ENCODE measurements at regions not wholly inside any gene's neighbourhood (a gene's known extent, or its start where the extent isn't known, plus 50 kb on each side); places are given as distances from the start of the nearest gene placed in this dataset.
"Not testable (repeated sequence)": the region's sequence is repeated elsewhere in the genome, so short reads cannot be mapped to it uniquely, and the experiment has no call there.

- no peak for DNase-seq (ENCODE audit: low read depth)
These were observed 768.6 kb downstream of the UQCRFS1 start for GRCh38 chr19:28444362-28444761.

- DNase-seq (ENCODE audit: low read depth) = no peak
These were observed 769.6 kb downstream of the UQCRFS1 start for GRCh38 chr19:28443361-28443760.

GRCh38 chr19:28437390-28438346 lies 775.3 kb downstream of the UQCRFS1 start:
- DNase-seq (ENCODE audit: low read depth) = no peak

GRCh38 chr19:28436320-28436719 lies 776.6 kb downstream of the UQCRFS1 start:
- DNase-seq (ENCODE audit: low read depth) = no peak

- no peak for DNase-seq (ENCODE audit: low read depth)
These were observed 777.2 kb downstream of the UQCRFS1 start for GRCh38 chr19:28435551-28436271.

DNA sequence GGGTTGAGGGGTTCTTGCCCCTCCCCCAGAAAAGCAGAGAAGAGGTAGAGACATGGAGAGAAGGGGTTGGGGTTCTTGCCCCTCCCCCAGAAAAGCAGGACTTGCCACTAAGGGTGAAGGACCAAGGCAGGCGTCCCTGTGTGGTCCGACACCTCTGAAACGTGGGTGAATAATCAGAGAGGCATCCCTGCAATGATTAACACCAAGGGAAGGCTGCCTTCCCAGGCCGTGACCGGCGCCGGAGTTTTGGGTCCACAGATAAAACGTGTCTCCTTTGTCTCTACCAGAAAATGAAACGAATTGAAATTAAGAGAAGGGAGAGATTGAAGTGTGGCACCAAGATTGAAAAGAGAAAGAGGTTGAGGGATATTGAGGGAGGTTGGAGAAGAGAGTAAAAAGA lies 778.2 kb downstream of the UQCRFS1 start:
- DNase-seq (ENCODE audit: low read depth) = not testable (repeated sequence)

- DNase-seq (ENCODE audit: low read depth) = not testable (repeated sequence)
These were observed 778.6 kb downstream of the UQCRFS1 start for GRCh38 chr19:28434365-28434764.

- not testable (repeated sequence) for DNase-seq (ENCODE audit: low read depth)
These were observed 779.8 kb downstream of the UQCRFS1 start for GRCh38 chr19:28433166-28433565.

DNA sequence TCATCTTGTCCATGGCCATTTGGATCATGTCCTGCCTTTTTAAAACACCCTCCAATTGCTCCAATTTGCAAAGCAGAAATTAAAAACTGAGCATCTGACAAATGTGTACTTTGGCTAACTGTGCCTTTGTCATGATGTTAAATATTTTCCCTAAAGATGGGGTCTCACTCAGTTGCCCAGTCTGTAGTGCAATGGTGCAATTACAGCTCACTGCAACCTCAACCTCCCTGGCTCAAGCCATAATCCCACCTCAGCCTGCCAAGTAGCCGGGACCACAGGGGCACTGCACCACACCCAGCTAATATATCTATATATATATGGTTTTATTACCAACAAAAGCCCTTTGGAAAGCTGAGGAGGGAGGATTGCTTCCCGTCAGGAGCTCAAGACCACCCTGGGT lies 782.7 kb downstream of the UQCRFS1 start:
- DNase-seq (ENCODE audit: low read depth) = no peak

GRCh38 chr19:28429356-28429755 lies 783.6 kb downstream of the UQCRFS1 start:
- no peak for DNase-seq (ENCODE audit: low read depth)

DNA sequence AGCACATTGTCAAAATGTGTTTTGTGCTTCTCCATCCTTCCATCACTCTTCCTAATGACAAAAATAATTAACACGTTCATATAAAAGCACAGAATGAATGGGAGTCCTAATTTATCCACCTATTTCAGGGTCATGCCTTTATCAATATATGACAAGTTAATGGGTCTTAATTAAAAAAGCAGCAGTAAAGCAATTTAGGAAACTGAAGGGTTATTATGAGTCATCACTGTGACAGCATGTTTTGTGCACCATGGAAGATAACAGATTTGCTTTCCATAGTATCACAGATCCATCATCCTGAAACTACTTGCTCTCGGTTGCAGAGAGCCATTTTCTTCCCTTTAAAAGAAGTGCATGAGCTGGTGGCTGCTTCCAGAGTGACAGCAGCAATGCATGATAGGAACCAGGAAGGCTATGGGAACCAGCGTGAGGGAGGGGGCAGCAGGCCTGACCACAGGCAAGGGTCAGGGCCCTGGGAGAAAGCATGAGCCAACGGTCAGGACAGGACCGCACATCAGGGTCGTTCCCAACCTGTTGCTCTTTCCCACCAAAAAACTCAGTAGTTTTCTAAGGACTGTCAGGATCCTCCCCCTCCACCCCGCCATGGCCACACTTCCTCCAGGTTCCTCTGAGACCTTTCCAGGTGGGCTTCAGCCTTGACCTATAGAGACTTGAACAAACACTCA lies 784.1 kb downstream of the UQCRFS1 start:
- no peak for DNase-seq (ENCODE audit: low read depth)

DNA sequence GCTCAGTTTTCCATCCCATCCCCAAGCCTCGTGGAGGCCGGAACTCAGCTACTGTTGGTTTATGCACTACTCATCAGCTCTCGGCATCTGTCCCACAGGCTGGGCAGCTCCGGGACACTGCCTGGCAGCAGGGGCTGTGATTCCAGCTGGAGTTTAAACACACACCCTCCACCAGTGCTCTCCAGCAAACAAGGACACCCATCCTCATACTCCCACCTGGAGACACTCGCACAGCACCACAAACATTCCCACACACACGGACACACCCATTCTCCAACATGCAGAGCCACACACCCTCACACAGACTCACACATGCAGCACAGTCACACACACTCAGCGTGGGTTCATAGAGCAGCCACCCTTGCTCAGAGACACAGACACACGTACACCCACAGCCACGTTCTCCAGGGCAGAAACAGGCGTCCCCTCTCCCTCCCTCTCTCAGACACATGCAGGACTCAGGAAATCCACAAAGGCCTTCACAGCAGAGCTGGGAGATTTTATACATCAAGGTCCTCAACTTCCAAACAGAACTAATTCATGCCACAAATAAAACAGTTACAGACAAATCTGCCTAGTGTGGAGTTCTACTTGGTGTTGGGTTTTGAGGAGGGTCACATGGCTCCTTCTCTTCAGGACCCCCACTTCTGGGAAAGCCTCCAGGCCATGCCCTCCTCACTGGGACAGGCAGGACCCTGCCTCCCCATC lies 785.4 kb downstream of the UQCRFS1 start:
- DNase-seq (ENCODE audit: low read depth) = no peak

DNA sequence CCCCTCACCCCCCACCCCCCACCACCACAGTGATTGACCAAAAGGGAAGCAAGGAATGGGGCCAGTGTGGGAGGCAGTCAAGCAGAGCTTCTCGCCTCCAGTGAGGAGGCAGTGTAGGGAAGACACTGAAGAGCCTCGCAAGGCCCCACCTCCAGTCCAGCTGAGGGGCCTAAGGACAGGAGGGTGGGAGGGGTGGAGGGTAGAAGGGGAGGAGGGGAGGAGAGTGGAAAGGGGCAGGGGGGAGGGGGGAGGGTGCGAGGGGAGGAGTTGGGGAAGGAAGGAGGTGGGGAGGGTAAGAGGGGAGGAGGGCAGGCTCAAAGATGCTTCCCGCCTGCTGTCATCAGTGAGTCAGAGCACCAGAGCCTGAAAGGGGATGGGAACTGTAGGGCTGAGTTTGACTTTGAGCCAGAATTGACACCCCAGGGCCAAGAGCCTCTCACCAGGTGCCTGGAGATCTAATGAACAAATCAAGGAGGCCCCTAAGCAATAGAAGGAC lies 786.2 kb downstream of the UQCRFS1 start:
- no peak for DNase-seq (ENCODE audit: low read depth)

DNA sequence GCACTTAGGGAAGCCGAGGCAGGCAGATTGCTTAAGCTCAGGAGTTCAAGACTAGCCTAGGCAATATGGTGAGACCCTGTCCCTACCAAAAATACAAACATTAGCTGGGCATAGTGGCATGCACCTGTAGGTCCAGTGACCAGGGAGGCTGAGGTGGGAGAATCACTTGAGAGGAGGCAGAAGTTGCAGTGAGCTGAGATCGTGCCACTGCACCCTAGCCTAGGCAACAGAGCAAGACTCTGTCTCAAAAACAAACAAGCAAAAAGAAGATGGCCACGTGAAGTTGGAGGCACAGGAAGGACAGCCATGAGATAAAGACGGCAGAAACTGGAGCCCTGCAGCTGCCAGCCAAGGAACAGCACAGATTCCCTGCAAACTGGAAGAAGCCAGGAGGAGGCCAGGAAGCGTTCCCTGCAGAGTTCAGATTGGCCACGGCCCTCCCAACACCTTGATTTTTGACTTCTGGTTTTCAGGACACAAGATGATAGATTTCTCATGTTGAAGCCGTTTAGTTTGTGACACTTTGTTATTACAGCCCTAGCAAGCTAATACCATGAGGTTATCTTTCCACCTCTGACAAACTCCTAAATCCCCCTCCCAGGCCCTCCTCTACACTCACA lies 786.7 kb downstream of the UQCRFS1 start:
- DNase-seq (ENCODE audit: low read depth) = no peak

- no peak for DNase-seq (ENCODE audit: low read depth)
These were observed 787.7 kb downstream of the UQCRFS1 start for GRCh38 chr19:28425046-28425931.

GRCh38 chr19:28424662-28425045 lies 788.3 kb downstream of the UQCRFS1 start:
- no peak for DNase-seq (ENCODE audit: low read depth)

DNA sequence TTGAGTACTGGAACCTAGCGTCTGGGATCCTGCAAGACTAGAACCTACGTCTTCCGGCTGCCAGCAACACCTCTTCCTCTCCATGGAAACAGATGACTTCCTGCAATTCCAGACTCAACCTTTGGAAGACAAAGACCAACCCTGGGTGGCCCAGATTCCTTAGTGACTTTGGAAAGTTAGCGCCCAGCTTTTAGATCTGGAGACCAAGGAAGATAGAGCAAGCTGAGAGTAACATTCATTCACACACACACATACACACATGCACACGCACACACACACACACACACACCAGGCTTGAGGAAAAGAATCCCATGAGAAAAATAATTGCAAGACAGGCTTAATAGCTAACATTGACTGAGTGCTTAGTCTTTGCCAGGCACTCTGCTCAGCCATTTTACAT lies 788.9 kb downstream of the UQCRFS1 start:
- DNase-seq (ENCODE audit: low read depth) = no peak

GRCh38 chr19:28422791-28423650 lies 789.9 kb downstream of the UQCRFS1 start:
- DNase-seq (ENCODE audit: low read depth) = no peak

DNA sequence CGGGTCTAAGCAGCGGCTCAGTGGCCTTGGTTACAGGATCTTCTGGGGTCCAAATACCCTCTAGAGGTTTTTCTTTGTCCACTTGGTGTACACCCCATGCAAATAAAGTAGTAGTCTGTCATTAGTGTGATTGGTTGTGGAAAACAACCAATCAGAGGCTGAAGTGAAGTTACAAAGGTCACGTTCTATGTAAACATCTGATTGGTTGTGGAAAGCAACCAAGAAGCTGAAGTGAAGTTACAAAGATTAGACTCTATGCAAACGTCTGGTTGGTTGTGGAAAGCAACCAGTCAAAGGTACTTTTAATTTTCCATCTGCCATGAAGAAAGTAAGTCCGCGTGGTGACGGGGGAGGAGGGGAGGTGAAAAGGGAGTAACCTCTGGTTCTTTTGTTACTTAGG lies 790.9 kb downstream of the UQCRFS1 start:
- DNase-seq (ENCODE audit: low read depth) = no peak

Data from fibroblast of gingiva (primary cell).